ENCODE measurements at regions not wholly inside any gene's neighbourhood (a gene's known extent, or its start where the extent isn't known, plus 50 kb on each side); places are given as distances from the start of the nearest gene placed in this dataset.

DNA sequence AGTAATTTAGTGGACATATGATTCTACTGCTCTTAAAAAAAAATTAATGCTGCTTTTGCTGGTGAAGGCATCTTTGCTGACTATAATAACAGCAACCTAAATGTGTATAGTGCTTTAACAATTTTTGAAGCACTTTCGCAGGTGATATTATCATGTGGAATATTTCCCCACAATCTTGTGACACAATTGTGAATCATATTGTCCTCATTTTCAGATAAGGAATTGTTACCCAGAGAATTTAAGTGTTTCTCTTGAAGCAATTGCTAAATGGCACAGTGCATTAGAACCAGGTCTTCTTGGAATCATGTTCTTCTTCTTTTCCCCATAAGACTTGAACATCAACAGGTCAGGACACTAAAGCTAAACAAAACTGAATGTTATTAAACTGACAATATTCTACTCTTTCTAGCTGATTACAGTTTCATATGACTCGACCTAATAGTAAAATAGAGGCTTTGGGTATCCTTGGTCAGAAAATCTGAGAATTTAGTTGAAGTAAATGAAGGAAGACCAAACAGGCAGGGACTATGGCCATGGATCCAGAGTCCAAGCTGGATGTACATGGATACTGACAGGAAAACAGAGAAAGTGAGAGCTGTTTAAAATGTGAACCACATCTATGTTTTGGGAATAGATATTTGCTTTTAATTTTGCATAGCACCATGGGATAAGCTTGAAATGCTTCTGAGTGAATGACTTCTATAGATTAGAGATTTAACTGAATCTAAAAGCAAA is 121.8 kb upstream of the SLC35B3 start:
- Histone ChIP-seq H3K4me1 (ENCODE audit: insufficient read depth, low read length) (peaks cover 19% of the 10 kb centered on the region), H3K27me3 (ENCODE audit: control insufficient read depth in 1 of 2, insufficient read depth in 2 of 2, low read length in 2 of 2) (no peaks in the 10 kb centered on the region), H3K36me3 (replicated peaks in 1 of 2; ENCODE audit: control insufficient read depth in 1 of 2, insufficient read depth in 2 of 2, low read length in 2 of 2) (no peaks in the 10 kb centered on the region), H3K4me3 (replicated peaks in 1 of 3; ENCODE audit: insufficient read depth in 1 of 3, low read depth in 2 of 3, low read length in 3 of 3) (no peak overlapping the region), H4K20me1 (ENCODE audit: insufficient read depth, low read length) (no peaks in the 10 kb centered on the region), H3K79me2 (ENCODE audit: insufficient read depth, low read length) (no peaks in the 10 kb centered on the region), H3K9ac (ENCODE audit: insufficient read depth, low read depth, low read length) (no peak overlapping the region), H3K27ac (ENCODE audit: extremely low read length, insufficient read depth, low read length) (no peak overlapping the region), H3K9me3 (ENCODE audit: low read length) (0 out of 2 replicates have a peak, but pooled peaks cover 8% of the 10 kb centered on the region), H3K4me2 (ENCODE audit: low read depth, low read length) (no peak overlapping the region), H2AFZ (ENCODE audit: low read length) (no peak overlapping the region)
- FAIRE-seq (no peak), DNase-seq (ENCODE audit: low spot score) (no peak), ATAC-seq (no peak)
- BruUV-seq (replicated peaks), result no TSS peak
- ChIA-PET POLR2A (no interaction called here), CTCF (ENCODE audit: low intra/inter-chr PET ratio, low total read pairs) (no interaction called here)
- TF ChIP-seq HNF4A (CRISPR knock-in tag; IDR thresholded peaks at IDR 0.05) (0 out of 2 replicates have a peak, but pooled peaks have one; percentile 10), ZNF781 (CRISPR knock-in tag; IDR thresholded peaks at IDR 0.05; ENCODE audit: borderline replicate concordance, not compliant biosample characterization) (no peak)
- in situ Hi-C loops (cut with HindIII; ENCODE audit: extremely low pct_ligation_motif_present, low pct_unique_long_range_greater_than_20kb), result no loop called here
- intact Hi-C loops (cut with micrococcal nuclease; ENCODE audit: unreplicated experiment), result loop anchor here (2.0 kb wide), 1 partner anchor 96 kb away; a partner anchor contains a TSS
- 19% methylated on average over 2 of the region's 2 CpGs for WGBS (ENCODE audit: low lambda C conversion rate)

DNA sequence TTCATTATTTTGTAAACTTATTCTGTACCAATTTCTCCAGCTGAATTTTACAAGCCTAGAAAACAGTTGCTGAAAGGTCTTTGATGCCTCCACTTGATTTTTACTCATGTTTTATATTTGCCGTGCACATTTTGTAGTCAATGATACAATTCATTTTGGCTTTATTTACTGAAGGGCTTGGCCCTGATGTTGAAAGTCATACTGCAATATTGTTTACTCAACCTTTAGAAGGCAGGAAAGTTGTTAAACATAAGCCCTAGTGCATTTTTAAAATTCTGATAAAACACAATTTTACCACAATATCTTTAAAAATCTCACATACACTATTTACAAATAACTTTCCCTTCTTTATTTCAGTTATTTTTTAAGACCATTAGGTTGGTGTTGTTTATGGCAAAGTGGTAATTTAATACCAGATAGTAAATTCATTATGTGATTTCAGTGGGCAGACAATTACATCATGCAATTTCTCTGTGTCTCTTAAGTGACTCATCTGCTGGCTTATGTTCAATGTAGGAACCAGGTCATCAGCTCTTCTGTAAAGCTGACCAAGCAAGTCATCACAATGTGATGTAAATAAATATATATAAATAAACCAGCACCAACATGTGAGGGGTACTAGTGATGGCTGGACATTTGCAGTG is 121.1 kb upstream of the SLC35B3 start:
- H3K27me3 ChIP-seq (ENCODE audit: control insufficient read depth in 1 of 2, insufficient read depth in 2 of 2, low read length in 2 of 2), result no peaks in the 10 kb centered on the region
- H3K4me2 ChIP-seq (ENCODE audit: low read depth, low read length), result no peak overlapping the region
- H3K27ac ChIP-seq (ENCODE audit: extremely low read length, insufficient read depth, low read length), result no peak overlapping the region
- ATAC-seq (peak; percentile 78), FAIRE-seq (no peak), DNase-seq (ENCODE audit: low spot score) (peak; percentile 35)
- H2AFZ ChIP-seq (ENCODE audit: low read length), result no peak overlapping the region
- CTCF ChIA-PET (ENCODE audit: low intra/inter-chr PET ratio, low total read pairs), result no interaction called here
- WGBS (ENCODE audit: low lambda C conversion rate), result 0% methylated on average over 1 of the region's 1 CpG
- in situ Hi-C loops (cut with HindIII; ENCODE audit: extremely low pct_ligation_motif_present, low pct_unique_long_range_greater_than_20kb) (no loop called here), intact Hi-C loops (cut with micrococcal nuclease; ENCODE audit: unreplicated experiment) (loop anchor here (2.0 kb wide), 1 partner anchor 96 kb away; a partner anchor contains a TSS)
- no peaks in the 10 kb centered on the region for H3K79me2 ChIP-seq (ENCODE audit: insufficient read depth, low read length)
- 0 out of 2 replicates have a peak, but pooled peaks cover 8% of the 10 kb centered on the region for H3K9me3 ChIP-seq (ENCODE audit: low read length)
- no peaks in the 10 kb centered on the region for H3K36me3 ChIP-seq (replicated peaks in 1 of 2; ENCODE audit: control insufficient read depth in 1 of 2, insufficient read depth in 2 of 2, low read length in 2 of 2)
- no peak overlapping the region for H3K9ac ChIP-seq (ENCODE audit: insufficient read depth, low read depth, low read length)
- BruUV-seq (replicated peaks), result no TSS peak
- no peaks in the 10 kb centered on the region for H4K20me1 ChIP-seq (ENCODE audit: insufficient read depth, low read length)
- peaks cover 19% of the 10 kb centered on the region for H3K4me1 ChIP-seq (ENCODE audit: insufficient read depth, low read length)
- no peak overlapping the region for H3K4me3 ChIP-seq (replicated peaks in 1 of 3; ENCODE audit: insufficient read depth in 1 of 3, low read depth in 2 of 3, low read length in 3 of 3)
- POLR2A ChIA-PET, result no interaction called here
- TF ChIP-seq ZSCAN20 (CRISPR knock-in tag; IDR thresholded peaks at IDR 0.05; ENCODE audit: borderline replicate concordance), result no peak
- TF ChIP-seq FOXA3 (CRISPR knock-in tag; IDR thresholded peaks at IDR 0.05), result peak; percentile 69
- TF ChIP-seq SOX6 (IDR thresholded peaks at IDR 0.05), result no peak
- TF ChIP-seq SOX6 (CRISPR knock-in tag; IDR thresholded peaks at IDR 0.05), result peak; percentile 48; the same call in 1 of the 2 replicates
- TF ChIP-seq ZNF850 (CRISPR knock-in tag; conservative IDR thresholded peaks at IDR 0.05), result no peak
- TF ChIP-seq FOXA1 (IDR thresholded peaks at IDR 0.05), result no peak
- peak; percentile 68; the same call in 1 of the 2 replicates for TF ChIP-seq FOXA1 (CRISPR knock-in tag; IDR thresholded peaks at IDR 0.05)
- TF ChIP-seq, protein P1, sequence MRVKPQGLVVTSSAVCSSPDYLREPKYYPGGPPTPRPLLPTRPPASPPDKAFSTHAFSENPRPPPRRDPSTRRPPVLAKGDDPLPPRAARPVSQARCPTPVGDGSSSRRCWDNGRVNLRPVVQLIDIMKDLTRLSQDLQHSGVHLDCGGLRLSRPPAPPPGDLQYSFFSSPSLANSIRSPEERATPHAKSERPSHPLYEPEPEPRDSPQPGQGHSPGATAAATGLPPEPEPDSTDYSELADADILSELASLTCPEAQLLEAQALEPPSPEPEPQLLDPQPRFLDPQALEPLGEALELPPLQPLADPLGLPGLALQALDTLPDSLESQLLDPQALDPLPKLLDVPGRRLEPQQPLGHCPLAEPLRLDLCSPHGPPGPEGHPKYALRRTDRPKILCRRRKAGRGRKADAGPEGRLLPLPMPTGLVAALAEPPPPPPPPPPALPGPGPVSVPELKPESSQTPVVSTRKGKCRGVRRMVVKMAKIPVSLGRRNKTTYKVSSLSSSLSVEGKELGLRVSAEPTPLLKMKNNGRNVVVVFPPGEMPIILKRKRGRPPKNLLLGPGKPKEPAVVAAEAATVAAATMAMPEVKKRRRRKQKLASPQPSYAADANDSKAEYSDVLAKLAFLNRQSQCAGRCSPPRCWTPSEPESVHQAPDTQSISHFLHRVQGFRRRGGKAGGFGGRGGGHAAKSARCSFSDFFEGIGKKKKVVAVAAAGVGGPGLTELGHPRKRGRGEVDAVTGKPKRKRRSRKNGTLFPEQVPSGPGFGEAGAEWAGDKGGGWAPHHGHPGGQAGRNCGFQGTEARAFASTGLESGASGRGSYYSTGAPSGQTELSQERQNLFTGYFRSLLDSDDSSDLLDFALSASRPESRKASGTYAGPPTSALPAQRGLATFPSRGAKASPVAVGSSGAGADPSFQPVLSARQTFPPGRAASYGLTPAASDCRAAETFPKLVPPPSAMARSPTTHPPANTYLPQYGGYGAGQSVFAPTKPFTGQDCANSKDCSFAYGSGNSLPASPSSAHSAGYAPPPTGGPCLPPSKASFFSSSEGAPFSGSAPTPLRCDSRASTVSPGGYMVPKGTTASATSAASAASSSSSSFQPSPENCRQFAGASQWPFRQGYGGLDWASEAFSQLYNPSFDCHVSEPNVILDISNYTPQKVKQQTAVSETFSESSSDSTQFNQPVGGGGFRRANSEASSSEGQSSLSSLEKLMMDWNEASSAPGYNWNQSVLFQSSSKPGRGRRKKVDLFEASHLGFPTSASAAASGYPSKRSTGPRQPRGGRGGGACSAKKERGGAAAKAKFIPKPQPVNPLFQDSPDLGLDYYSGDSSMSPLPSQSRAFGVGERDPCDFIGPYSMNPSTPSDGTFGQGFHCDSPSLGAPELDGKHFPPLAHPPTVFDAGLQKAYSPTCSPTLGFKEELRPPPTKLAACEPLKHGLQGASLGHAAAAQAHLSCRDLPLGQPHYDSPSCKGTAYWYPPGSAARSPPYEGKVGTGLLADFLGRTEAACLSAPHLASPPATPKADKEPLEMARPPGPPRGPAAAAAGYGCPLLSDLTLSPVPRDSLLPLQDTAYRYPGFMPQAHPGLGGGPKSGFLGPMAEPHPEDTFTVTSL (CRISPR knock-in tag; IDR thresholded peaks at IDR 0.05; ENCODE audit: borderline replicate concordance), result peak; percentile 41; the same call in 1 of the 2 replicates

Data from HepG2 (cell line).